HepG2 (cell line): ENCODE measurements at regions not wholly inside any gene's neighbourhood (a gene's known extent, or its start where the extent isn't known, plus 50 kb on each side); places are given as distances from the start of the nearest gene placed in this dataset.

Experiments
- ATAC-seq: fragments of 200-7000 bp; cut with Tn5 transposase; 3 replicates; pipeline ENCODE4 v1.9.1; 2020; ENCODE audit warnings: mild to moderate bottlenecking, moderate library complexity
- BruUV-seq: library from RNA; stranded (reverse); fragments of 400-500 nt; replicated peaks from 2 replicates; lab custom pipeline; 2021; lab: Mats Ljungman, UMichigan
- CTCF ChIA-PET: fragments of 300-600 bp; formaldehyde crosslinking; extraction: SDS; loops from one replicate; lab custom pipeline; 2021; ENCODE audit warnings: low total read pairs, inconsistent platforms, low intra/inter-chr PET ratio; lab: Yijun Ruan, JAX
- POLR2A ChIA-PET: fragments of 350-600 bp; sonication (Branson Sonifier 250); formaldehyde crosslinking; loops from one replicate; lab custom pipeline; 2020; ENCODE audit warnings: antibody characterized with exemption, inconsistent platforms; lab: Yijun Ruan, JAX
- DNase-seq: peaks from one replicate; pipeline ENCODE4 v3.0.0-alpha.2; 2015; ENCODE audit warnings: low spot score
- FAIRE-seq: peaks from 3 replicates; lab custom pipeline; 2011; peaks lifted over from hg19 to GRCh38; lab: Jason Lieb, UNC
- H2AFZ ChIP-seq: one replicate; pipeline ENCODE4 v1.6.1; 2011; ENCODE audit warnings: low read length, inconsistent platforms
- H3K27ac ChIP-seq: fragments of 300-600 bp; 3 replicates; pipeline ENCODE4 v1.8.0; 2011; ENCODE audit warnings: mixed run types, mild to moderate bottlenecking, mixed read lengths, low read length, inconsistent platforms; ENCODE audit not compliant: insufficient read depth; ENCODE audit errors: extremely low read length
- H3K27me3 ChIP-seq, 2 experiments: fragments of 200-600 bp in 1 of 2; 2 replicates in 1 of 2; 3 replicates in 1 of 2; pipeline versions ENCODE4 v1.6.0 to v1.8.0; 2011; ENCODE audit warnings: low read length in 2 of 2, mild to moderate bottlenecking in 2 of 2, moderate library complexity in 2 of 2, inconsistent platforms in 1 of 2; ENCODE audit not compliant: insufficient read depth in 2 of 2, control insufficient read depth in 1 of 2
- H3K36me3 ChIP-seq, 2 experiments: fragments of 200-600 bp in 1 of 2; replicated peaks in 1 of 2; 2 replicates in 1 of 2; 3 replicates in 1 of 2; pipeline versions ENCODE4 v1.5.1 to v1.8.0; 2011; ENCODE audit warnings: low read length in 2 of 2, inconsistent platforms in 1 of 2; ENCODE audit not compliant: insufficient read depth in 2 of 2, control insufficient read depth in 1 of 2
- H3K4me1 ChIP-seq: 2 replicates; pipeline ENCODE4 v1.5.1; 2012; ENCODE audit warnings: low read length, inconsistent platforms; ENCODE audit not compliant: insufficient read depth
- H3K4me2 ChIP-seq: 2 replicates; pipeline ENCODE4 v1.6.0; 2011; ENCODE audit warnings: low read depth, low read length, inconsistent platforms
- H3K4me3 ChIP-seq, 3 experiments: fragments of 200-600 bp in 1 of 3; sonication (generic), shearing (Covaris generic) in 1 of 3; replicated peaks in 1 of 3; 2 replicates each; pipeline ENCODE4 v1.5.1; 2011 to 2016; ENCODE audit warnings: low read length in 3 of 3, inconsistent platforms in 2 of 3, low read depth in 2 of 3, mild to moderate bottlenecking in 2 of 3, control low read depth in 1 of 3, mixed read lengths in 1 of 3; ENCODE audit not compliant: insufficient read depth in 1 of 3
- H3K79me2 ChIP-seq: one replicate; pipeline ENCODE4 v1.6.1; 2011; ENCODE audit warnings: low read length, inconsistent platforms; ENCODE audit not compliant: insufficient read depth
- H3K9ac ChIP-seq: 2 replicates; pipeline ENCODE4 v1.6.0; 2011; ENCODE audit warnings: mild to moderate bottlenecking, low read depth, low read length, inconsistent platforms; ENCODE audit not compliant: insufficient read depth
- H3K9me3 ChIP-seq: 2 replicates; pipeline ENCODE4 v1.5.1; 2012; ENCODE audit warnings: mild to moderate bottlenecking, low read length
- H4K20me1 ChIP-seq: 2 replicates; pipeline ENCODE4 v1.6.0; 2011; ENCODE audit warnings: inconsistent platforms, mild to moderate bottlenecking, low read length, moderate library complexity; ENCODE audit not compliant: insufficient read depth
- ATF7 ChIP-seq, 2 experiments: fragments of 450-650 bp in 1 of 2; sonication (generic) in 1 of 2; formaldehyde crosslinking in 1 of 2; IDR thresholded peaks; 2 replicates each; pipeline versions ENCODE4 v1.4.0 to v1.6.1; 2016 to 2020; ENCODE audit warnings: antibody characterized with exemption in 1 of 2, mild to moderate bottlenecking in 1 of 2, missing genetic modification reagents in 1 of 2
- CBX5 ChIP-seq: sonication (generic); formaldehyde crosslinking; IDR thresholded peaks from 2 replicates; pipeline ENCODE4 v1.4.0; 2020; ENCODE audit warnings: missing genetic modification reagents, borderline replicate concordance
- CERS6 ChIP-seq: sonication (generic); formaldehyde crosslinking; IDR thresholded peaks from 2 replicates; pipeline ENCODE4 v1.5.0; 2020; ENCODE audit warnings: missing genetic modification reagents
- CREB1 ChIP-seq, 2 experiments: fragments of 450-650 bp in 1 of 2; IDR thresholded peaks; 2 replicates each; pipeline ENCODE4 v1.6.1; 2016 to 2017; ENCODE audit warnings: control low read depth in 1 of 2, mild to moderate bottlenecking in 1 of 2, missing compliant biosample characterization in 1 of 2, missing genetic modification characterization in 1 of 2
- GABPA ChIP-seq, 2 experiments: IDR thresholded peaks; 2 replicates each; pipeline ENCODE4 v1.6.1; 2011 to 2016; ENCODE audit warnings: low read depth in 2 of 2, low read length in 1 of 2, missing biosample characterization in 1 of 2, missing genetic modification characterization in 1 of 2
- HMG20B ChIP-seq: conservative IDR thresholded peaks from 2 replicates; pipeline ENCODE4 v1.6.1; 2016; ENCODE audit warnings: missing genetic modification reagents, missing compliant biosample characterization
- KDM5B ChIP-seq: sonication (generic); formaldehyde crosslinking; IDR thresholded peaks from 2 replicates; pipeline ENCODE4 v1.4.0; 2020; ENCODE audit warnings: missing genetic modification reagents, mild to moderate bottlenecking, borderline replicate concordance
- KLF12 ChIP-seq: sonication (generic); formaldehyde crosslinking; IDR thresholded peaks from 2 replicates; pipeline ENCODE4 v1.4.0; 2020; ENCODE audit warnings: missing genetic modification reagents, borderline replicate concordance
- LCORL ChIP-seq, 2 experiments: fragments of 450-650 bp in 1 of 2; sonication (generic) in 1 of 2; formaldehyde crosslinking in 1 of 2; IDR thresholded peaks; 2 replicates each; pipeline versions ENCODE4 v1.5.0 to v1.6.1; 2017 to 2020; ENCODE audit warnings: antibody characterized with exemption in 1 of 2, missing genetic modification reagents in 1 of 2
- RORA ChIP-seq: sonication (generic); formaldehyde crosslinking; IDR thresholded peaks from 2 replicates; pipeline ENCODE4 v1.5.0; 2020; ENCODE audit warnings: mild to moderate bottlenecking, missing genetic modification reagents, moderate library complexity
- SP2 ChIP-seq: sonication (generic); formaldehyde crosslinking; IDR thresholded peaks from 2 replicates; pipeline ENCODE4 v1.5.1; 2020; ENCODE audit warnings: mild to moderate bottlenecking, missing genetic modification reagents
- ZNF629 ChIP-seq: sonication (generic); formaldehyde crosslinking; conservative IDR thresholded peaks from 2 replicates; pipeline ENCODE4 v1.5.0; 2020; ENCODE audit warnings: missing genetic modification reagents
- WGBS: methylation state at CpG from one replicate; pipeline ENCODE4 v1.1.6; 2017; ENCODE audit warnings: low lambda C conversion rate; 5-methylcytosine and 5-hydroxymethylcytosine counted together
- in situ Hi-C: cut with HindIII; loops from 2 replicates; pipeline ENCODE4 v1.10.0; 2017; ENCODE audit warnings: low pct_unique_long_range_greater_than_20kb; ENCODE audit not compliant: extremely low pct_ligation_motif_present
- intact Hi-C: fragments of 100-400 bp; cut with micrococcal nuclease; formaldehyde crosslinking; loops from one replicate; pipeline ENCODE4 v1.10.0; 2022; ENCODE audit not compliant: unreplicated experiment

GRCh38 chr9:20197976-20198685 is 409.3 kb upstream of the SLC24A2 start:
- POLR2A ChIA-PET, result no interaction called here
- TF ChIP-seq ATF7 (IDR thresholded peaks at IDR 0.05), result peak; percentile 69
- no peak for TF ChIP-seq ATF7 (CRISPR knock-in tag; IDR thresholded peaks at IDR 0.05)
- 0 out of 2 replicates have a peak, but pooled peaks have one; percentile 3 for TF ChIP-seq CREB1 (IDR thresholded peaks at IDR 0.05)
- no peak for TF ChIP-seq CREB1 (CRISPR knock-in tag; IDR thresholded peaks at IDR 0.05)
- no peak for TF ChIP-seq SP2 (CRISPR knock-in tag)
- Histone ChIP-seq H3K9me3 (no peaks in the 10 kb centered on the region), H3K4me3 (no peak overlapping the region), H3K27ac (no peak overlapping the region), H4K20me1 (no peaks in the 10 kb centered on the region), H3K9ac (no peak overlapping the region), H3K27me3 (no peaks in the 10 kb centered on the region), H3K4me2 (no peak overlapping the region), H3K4me1 (no peaks in the 10 kb centered on the region), H3K79me2 (no peaks in the 10 kb centered on the region), H3K36me3 (no peaks in the 10 kb centered on the region), H2AFZ (no peak overlapping the region)
- intact Hi-C loops, result no loop called here
- CTCF ChIA-PET, result no interaction called here
- 2% methylated on average over 7 of the region's 7 CpGs for WGBS
- no peak for DNase-seq
- BruUV-seq, result no TSS peak
- no peak; the same call in 2 of the 3 replicates for ATAC-seq
- in situ Hi-C loops, result no loop called here
- FAIRE-seq, result no peak

- CTCF ChIA-PET, result no interaction called here
- Histone ChIP-seq H2AFZ (no peak overlapping the region), H3K9ac (no peak overlapping the region), H4K20me1 (no peaks in the 10 kb centered on the region), H3K36me3 (no peaks in the 10 kb centered on the region), H3K9me3 (no peaks in the 10 kb centered on the region), H3K4me2 (no peak overlapping the region), H3K4me3 (no peak overlapping the region), H3K27ac (no peak overlapping the region), H3K4me1 (no peaks in the 10 kb centered on the region), H3K27me3 (no peaks in the 10 kb centered on the region), H3K79me2 (no peaks in the 10 kb centered on the region)
- TF ChIP-seq CERS6 (CRISPR knock-in tag), result no peak
- TF ChIP-seq ZNF629 (CRISPR knock-in tag), result no peak
- TF ChIP-seq CBX5 (CRISPR knock-in tag), result no peak
- no peak for TF ChIP-seq GABPA (IDR thresholded peaks at IDR 0.05; ENCODE audit: low read depth, low read length)
- TF ChIP-seq GABPA (CRISPR knock-in tag; IDR thresholded peaks at IDR 0.05; ENCODE audit: low read depth), result no peak
- no peak for TF ChIP-seq RORA (CRISPR knock-in tag)
- TF ChIP-seq KLF12 (CRISPR knock-in tag), result no peak
- TF ChIP-seq KDM5B (CRISPR knock-in tag), result no peak
- TF ChIP-seq HMG20B (CRISPR knock-in tag), result no peak
- TF ChIP-seq LCORL (IDR thresholded peaks at IDR 0.05), result no peak
- TF ChIP-seq LCORL (CRISPR knock-in tag; IDR thresholded peaks at IDR 0.05), result no peak
- no TSS peak for BruUV-seq
- intact Hi-C loops (loop anchor here (5.0 kb wide), 1 partner anchor 264 kb away; no protein-coding TSS in a partner anchor), in situ Hi-C loops (no loop called here)
- 14% methylated on average over 4 of the region's 4 CpGs for WGBS
- POLR2A ChIA-PET, result no interaction called here
- FAIRE-seq, result no peak
- DNase-seq, result no peak
- ATAC-seq, result no peak
Measured at GRCh38 chr9:20191228-20191840, 402.5 kb upstream of the SLC24A2 start.
